ENCODE measurements at regions not wholly inside any gene's neighbourhood (a gene's known extent, or its start where the extent isn't known, plus 50 kb on each side); places are given as distances from the start of the nearest gene placed in this dataset.

- Histone ChIP-seq H3F3A (ENCODE audit: insufficient read depth, low read length) (no peaks in the 10 kb centered on the region), H3K27ac (ENCODE audit: low read length) (no peak overlapping the region), H4K20me1 (ENCODE audit: insufficient read depth, low read length) (no peaks in the 10 kb centered on the region), H3K4me1 (ENCODE audit: low read length) (no peaks in the 10 kb centered on the region), H3K9me2 (replicated peaks; ENCODE audit: insufficient read depth, low read length) (no peaks in the 10 kb centered on the region), H3K9me3 (replicated peaks; ENCODE audit: insufficient read depth, low read length) (no peaks in the 10 kb centered on the region), H3K79me2 (ENCODE audit: low read length) (no peaks in the 10 kb centered on the region), H3K27me3 (replicated peaks; ENCODE audit: insufficient read depth, low read length) (no peaks in the 10 kb centered on the region), H3K36me3 (replicated peaks; ENCODE audit: insufficient read depth, low read length) (no peaks in the 10 kb centered on the region), H2AFZ (ENCODE audit: low read length) (no peak overlapping the region), H3K4me3 (ENCODE audit: low read length) (no peak overlapping the region), H3K4me2 (ENCODE audit: low read depth, low read length) (no peak overlapping the region), H3K9ac (ENCODE audit: low read length) (no peak overlapping the region)
- TF ChIP-seq EZH2 (optimal IDR thresholded peaks at IDR 0.05; ENCODE audit: low read depth, low read length), result no peak
- TF ChIP-seq EZH2phosphoT487 (IDR thresholded peaks at IDR 0.05; ENCODE audit: low read length), result no peak
- TF ChIP-seq, protein P1, sequence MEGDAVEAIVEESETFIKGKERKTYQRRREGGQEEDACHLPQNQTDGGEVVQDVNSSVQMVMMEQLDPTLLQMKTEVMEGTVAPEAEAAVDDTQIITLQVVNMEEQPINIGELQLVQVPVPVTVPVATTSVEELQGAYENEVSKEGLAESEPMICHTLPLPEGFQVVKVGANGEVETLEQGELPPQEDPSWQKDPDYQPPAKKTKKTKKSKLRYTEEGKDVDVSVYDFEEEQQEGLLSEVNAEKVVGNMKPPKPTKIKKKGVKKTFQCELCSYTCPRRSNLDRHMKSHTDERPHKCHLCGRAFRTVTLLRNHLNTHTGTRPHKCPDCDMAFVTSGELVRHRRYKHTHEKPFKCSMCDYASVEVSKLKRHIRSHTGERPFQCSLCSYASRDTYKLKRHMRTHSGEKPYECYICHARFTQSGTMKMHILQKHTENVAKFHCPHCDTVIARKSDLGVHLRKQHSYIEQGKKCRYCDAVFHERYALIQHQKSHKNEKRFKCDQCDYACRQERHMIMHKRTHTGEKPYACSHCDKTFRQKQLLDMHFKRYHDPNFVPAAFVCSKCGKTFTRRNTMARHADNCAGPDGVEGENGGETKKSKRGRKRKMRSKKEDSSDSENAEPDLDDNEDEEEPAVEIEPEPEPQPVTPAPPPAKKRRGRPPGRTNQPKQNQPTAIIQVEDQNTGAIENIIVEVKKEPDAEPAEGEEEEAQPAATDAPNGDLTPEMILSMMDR (IDR thresholded peaks at IDR 0.05; ENCODE audit: low read length), result no peak
- no peak for DNase-seq
Measured at GRCh38 chr4:116478343-116478742, 607.0 kb downstream of the TRAM1L1 start.

GRCh38 chr4:116469582-116469981 lies 615.8 kb downstream of the TRAM1L1 start:
- Histone ChIP-seq H3K4me3 (ENCODE audit: low read length) (no peak overlapping the region), H3K36me3 (replicated peaks; ENCODE audit: insufficient read depth, low read length) (no peaks in the 10 kb centered on the region), H3F3A (ENCODE audit: insufficient read depth, low read length) (no peaks in the 10 kb centered on the region), H3K9me2 (replicated peaks; ENCODE audit: insufficient read depth, low read length) (no peaks in the 10 kb centered on the region), H3K27ac (ENCODE audit: low read length) (no peak overlapping the region), H2AFZ (ENCODE audit: low read length) (no peak overlapping the region), H3K9ac (ENCODE audit: low read length) (no peak overlapping the region), H3K9me3 (replicated peaks; ENCODE audit: insufficient read depth, low read length) (no peaks in the 10 kb centered on the region), H3K4me1 (ENCODE audit: low read length) (no peaks in the 10 kb centered on the region), H3K79me2 (ENCODE audit: low read length) (no peaks in the 10 kb centered on the region), H3K4me2 (ENCODE audit: low read depth, low read length) (no peak overlapping the region), H3K27me3 (replicated peaks; ENCODE audit: insufficient read depth, low read length) (no peaks in the 10 kb centered on the region), H4K20me1 (ENCODE audit: insufficient read depth, low read length) (no peaks in the 10 kb centered on the region)
- DNase-seq, result no peak
- TF ChIP-seq EZH2phosphoT487 (IDR thresholded peaks at IDR 0.05; ENCODE audit: low read length), result no peak
- TF ChIP-seq, protein P1 (IDR thresholded peaks at IDR 0.05; ENCODE audit: low read length), result no peak
- no peak for TF ChIP-seq EZH2 (optimal IDR thresholded peaks at IDR 0.05; ENCODE audit: low read depth, low read length)

- H3K9ac ChIP-seq (ENCODE audit: low read length), result no peak overlapping the region
- no peaks in the 10 kb centered on the region for H3K27me3 ChIP-seq (replicated peaks; ENCODE audit: insufficient read depth, low read length)
- no peak overlapping the region for H3K4me2 ChIP-seq (ENCODE audit: low read depth, low read length)
- no peaks in the 10 kb centered on the region for H3K9me3 ChIP-seq (replicated peaks; ENCODE audit: insufficient read depth, low read length)
- no peaks in the 10 kb centered on the region for H3K9me2 ChIP-seq (replicated peaks; ENCODE audit: insufficient read depth, low read length)
- no peak for TF ChIP-seq EZH2phosphoT487 (IDR thresholded peaks at IDR 0.05; ENCODE audit: low read length)
- TF ChIP-seq, protein P1 (IDR thresholded peaks at IDR 0.05; ENCODE audit: low read length), result no peak
- no peak for TF ChIP-seq EZH2 (optimal IDR thresholded peaks at IDR 0.05; ENCODE audit: low read depth, low read length)
- H4K20me1 ChIP-seq (ENCODE audit: insufficient read depth, low read length), result no peaks in the 10 kb centered on the region
- no peak overlapping the region for H3K27ac ChIP-seq (ENCODE audit: low read length)
- no peaks in the 10 kb centered on the region for H3K36me3 ChIP-seq (replicated peaks; ENCODE audit: insufficient read depth, low read length)
- no peaks in the 10 kb centered on the region for H3K4me1 ChIP-seq (ENCODE audit: low read length)
- H3K79me2 ChIP-seq (ENCODE audit: low read length), result no peaks in the 10 kb centered on the region
- no peak overlapping the region for H3K4me3 ChIP-seq (ENCODE audit: low read length)
- no peaks in the 10 kb centered on the region for H3F3A ChIP-seq (ENCODE audit: insufficient read depth, low read length)
- no peak overlapping the region for H2AFZ ChIP-seq (ENCODE audit: low read length)
- DNase-seq, result no peak
Measured at GRCh38 chr4:116453127-116453526, 632.2 kb downstream of the TRAM1L1 start.

Measured in MM.1S (cell line).